Tibial artery (tissue), 4 donors: ENCODE measurements at regions not wholly inside any gene's neighbourhood (a gene's known extent, or its start where the extent isn't known, plus 50 kb on each side); places are given as distances from the start of the nearest gene placed in this dataset.

Experiments
- DNase-seq, 2 donors: peaks; one replicate each; pipeline ENCODE4 v3.0.0-alpha.2; 2019
- H3K27ac ChIP-seq, 2 donors: fragments of 200-600 bp; sonication (generic) in 1 of 2; 1 replicate in 1 of 2; 2 replicates in 1 of 2; pipeline ENCODE4 v1.5.1; 2018 to 2019; ENCODE audit warnings: mild to moderate bottlenecking in 1 of 2
- H3K27me3 ChIP-seq, 2 donors: fragments of 200-600 bp; sonication (generic) in 1 of 2; one replicate each; pipeline versions ENCODE4 v1.5.1 to v1.6.0; 2016 to 2019
- H3K36me3 ChIP-seq, 3 donors: fragments of 200-600 bp; sonication (generic) in 2 of 3; one replicate each; pipeline ENCODE4 v1.5.1; 2016 to 2019; ENCODE audit warnings: mild to moderate bottlenecking in 2 of 3
- H3K4me1 ChIP-seq, 4 donors: fragments of 200-600 bp; sonication (generic) in 2 of 4; 1 replicate in 3 of 4; 2 replicates in 1 of 4; pipeline ENCODE4 v1.5.1; 2016 to 2019
- H3K4me3 ChIP-seq, 2 donors: fragments of 200-600 bp; sonication (generic) in 1 of 2; 1 replicate in 1 of 2; 2 replicates in 1 of 2; pipeline ENCODE4 v1.5.1; 2018 to 2019; ENCODE audit warnings: mild to moderate bottlenecking in 2 of 2
- H3K9me3 ChIP-seq, 3 donors: fragments of 200-600 bp; sonication (generic) in 1 of 3; one replicate each; pipeline ENCODE4 v1.5.1; 2016 to 2019
- CTCF ChIP-seq, 2 experiments: fragments of 200-600 bp in 1 of 2; fragments of 450-650 bp in 1 of 2; IDR thresholded peaks; one replicate each; pipeline ENCODE4 v1.5.1; 2017 to 2019; ENCODE audit warnings: antibody characterized with exemption in 2 of 2, mild to moderate bottlenecking in 1 of 2, moderate library complexity in 1 of 2
- intact Hi-C: fragments of 100-400 bp; cut with DNase I; formaldehyde crosslinking; loops from one replicate; pipeline ENCODE4 v1.15.0; 2023; ENCODE audit warnings: low total_unique reads

- Histone ChIP-seq H3K4me3 (no peak overlapping the region), H3K36me3 (no peaks in the 10 kb centered on the region), H3K9me3 (no peaks in the 10 kb centered on the region), H3K27ac (no peak overlapping the region), H3K4me1 (no peaks in the 10 kb centered on the region), H3K27me3 (no peaks in the 10 kb centered on the region)
- no peak for TF ChIP-seq CTCF (IDR thresholded peaks at IDR 0.05)
- intact Hi-C loops, result no loop called here
- DNase-seq, result no peak
Observed at GRCh38 chr2:104023306-104023705, 830.6 kb upstream of the POU3F3 start.

- Histone ChIP-seq H3K27me3 (no peaks in the 10 kb centered on the region), H3K9me3 (no peaks in the 10 kb centered on the region), H3K27ac (no peak overlapping the region), H3K4me3 (no peak overlapping the region), H3K4me1 (no peaks in the 10 kb centered on the region), H3K36me3 (no peaks in the 10 kb centered on the region)
- DNase-seq, result no peak
- no peak for TF ChIP-seq CTCF (IDR thresholded peaks at IDR 0.05)
- intact Hi-C loops, result no loop called here
Observed at GRCh38 chr2:104023765-104024164, 830.1 kb upstream of the POU3F3 start.

GRCh38 chr2:104025295-104025694, 828.6 kb upstream of the POU3F3 start:
- Histone ChIP-seq H3K4me1 (no peaks in the 10 kb centered on the region), H3K9me3 (no peaks in the 10 kb centered on the region), H3K27me3 (no peaks in the 10 kb centered on the region), H3K36me3 (no peaks in the 10 kb centered on the region), H3K27ac (no peak overlapping the region), H3K4me3 (no peak overlapping the region)
- no peak for DNase-seq
- intact Hi-C loops, result no loop called here
- no peak for TF ChIP-seq CTCF (IDR thresholded peaks at IDR 0.05)

- Histone ChIP-seq H3K27me3 (no peaks in the 10 kb centered on the region), H3K27ac (no peak overlapping the region), H3K9me3 (no peaks in the 10 kb centered on the region), H3K4me1 (no peaks in the 10 kb centered on the region), H3K4me3 (no peak overlapping the region), H3K36me3 (no peaks in the 10 kb centered on the region)
- no peak for DNase-seq
- no peak for TF ChIP-seq CTCF (IDR thresholded peaks at IDR 0.05)
- intact Hi-C loops, result no loop called here
Observed at GRCh38 chr2:104026725-104027124, 827.2 kb upstream of the POU3F3 start.

GRCh38 chr2:104027321-104027720, 826.6 kb upstream of the POU3F3 start:
- Histone ChIP-seq H3K27me3 (no peaks in the 10 kb centered on the region), H3K27ac (no peak overlapping the region), H3K9me3 (no peaks in the 10 kb centered on the region), H3K36me3 (no peaks in the 10 kb centered on the region), H3K4me3 (no peak overlapping the region), H3K4me1 (no peaks in the 10 kb centered on the region)
- no peak for DNase-seq
- intact Hi-C loops, result no loop called here
- no peak for TF ChIP-seq CTCF (IDR thresholded peaks at IDR 0.05)

- H3K4me3 ChIP-seq, result no peak overlapping the region
- intact Hi-C loops, result no loop called here
- no peaks in the 10 kb centered on the region for H3K36me3 ChIP-seq
- H3K9me3 ChIP-seq, result no peaks in the 10 kb centered on the region
- no peak for TF ChIP-seq CTCF (IDR thresholded peaks at IDR 0.05)
- no peaks in the 10 kb centered on the region for H3K4me1 ChIP-seq
- H3K27me3 ChIP-seq, result no peaks in the 10 kb centered on the region
- DNase-seq, result no peak
- no peak overlapping the region for H3K27ac ChIP-seq
Observed at GRCh38 chr2:104028061-104028460, 825.9 kb upstream of the POU3F3 start.
